HTR-8/SVneo (cell line): ENCODE measurements at regions not wholly inside any gene's neighbourhood (a gene's known extent, or its start where the extent isn't known, plus 50 kb on each side); places are given as distances from the start of the nearest gene placed in this dataset.
"Not testable (repeated sequence)": the region's sequence is repeated elsewhere in the genome, so short reads cannot be mapped to it uniquely, and the experiment has no call there.

Experiments
- DNase-seq: peaks from one replicate; pipeline ENCODE4 v3.0.0; 2011; ENCODE audit warnings: low spot score, mixed read lengths; ENCODE audit not compliant: insufficient read length
- FAIRE-seq: peaks from 2 replicates; lab custom pipeline; 2011; peaks lifted over from hg19 to GRCh38; lab: Jason Lieb, UNC

- no peak for FAIRE-seq
- DNase-seq = no peak
Measured at GRCh38 chr5:136579238-136579637, 213.9 kb upstream of the TRPC7 start.

- not testable (repeated sequence) for FAIRE-seq, DNase-seq
Measured at GRCh38 chr5:136569875-136570274, 204.5 kb upstream of the TRPC7 start.

- FAIRE-seq, DNase-seq: not testable (repeated sequence)
Measured at GRCh38 chr5:136565457-136565856, 200.1 kb upstream of the TRPC7 start.

GRCh38 chr5:136565050-136565449 lies 199.7 kb upstream of the TRPC7 start:
- not testable (repeated sequence) for FAIRE-seq, DNase-seq

GRCh38 chr5:136564431-136564830 lies 199.1 kb upstream of the TRPC7 start:
- DNase-seq, FAIRE-seq: not testable (repeated sequence)

GRCh38 chr5:136563489-136563888 lies 198.1 kb upstream of the TRPC7 start:
- DNase-seq = no peak
- no peak for FAIRE-seq

- FAIRE-seq (no peak), DNase-seq (no peak)
Measured at GRCh38 chr5:136560126-136560525, 194.8 kb upstream of the TRPC7 start.

- DNase-seq = no peak
- FAIRE-seq = no peak
Measured at GRCh38 chr5:136559651-136560050, 194.3 kb upstream of the TRPC7 start.

- not testable (repeated sequence) for FAIRE-seq, DNase-seq
Measured at GRCh38 chr5:136547096-136547495, 181.8 kb upstream of the TRPC7 start.

GRCh38 chr5:136546441-136546840 lies 181.1 kb upstream of the TRPC7 start:
- not testable (repeated sequence) for FAIRE-seq, DNase-seq

- not testable (repeated sequence) for FAIRE-seq, DNase-seq
Measured at GRCh38 chr5:136545031-136545430, 179.7 kb upstream of the TRPC7 start.

GRCh38 chr5:136538534-136538933 lies 173.2 kb upstream of the TRPC7 start:
- DNase-seq (no peak), FAIRE-seq (no peak)

GRCh38 chr5:136529081-136529480 lies 163.7 kb upstream of the TRPC7 start:
- FAIRE-seq = no peak
- no peak for DNase-seq

- DNase-seq (no peak), FAIRE-seq (no peak)
Measured at GRCh38 chr5:136528481-136529030, 163.2 kb upstream of the TRPC7 start.

- no peak for FAIRE-seq
- no peak for DNase-seq
Measured at GRCh38 chr5:136527311-136527710, 162.0 kb upstream of the TRPC7 start.

GRCh38 chr5:136526791-136527190 lies 161.4 kb upstream of the TRPC7 start:
- FAIRE-seq = no peak
- DNase-seq = no peak

GRCh38 chr5:136526021-136526420 lies 160.7 kb upstream of the TRPC7 start:
- no peak for DNase-seq
- FAIRE-seq = no peak

- DNase-seq (no peak), FAIRE-seq (no peak)
Measured at GRCh38 chr5:136525597-136525996, 160.3 kb upstream of the TRPC7 start.

- DNase-seq = no peak
- FAIRE-seq = no peak
Measured at GRCh38 chr5:136522217-136522956, 157.0 kb upstream of the TRPC7 start.

GRCh38 chr5:136521696-136522095 lies 156.4 kb upstream of the TRPC7 start:
- FAIRE-seq = no peak
- no peak for DNase-seq

GRCh38 chr5:136518814-136519213 lies 153.5 kb upstream of the TRPC7 start:
- DNase-seq (no peak), FAIRE-seq (no peak)

- DNase-seq (no peak), FAIRE-seq (no peak)
Measured at GRCh38 chr5:136518174-136518573, 152.8 kb upstream of the TRPC7 start.
